ENCODE measurements at regions not wholly inside any gene's neighbourhood (a gene's known extent, or its start where the extent isn't known, plus 50 kb on each side); places are given as distances from the start of the nearest gene placed in this dataset.
A peak's percentile ranks its signal among the peaks of the same experiment; 100 is the strongest.
"Not testable (repeated sequence)": the region's sequence is repeated elsewhere in the genome, so short reads cannot be mapped to it uniquely, and the experiment has no call there.

DNA sequence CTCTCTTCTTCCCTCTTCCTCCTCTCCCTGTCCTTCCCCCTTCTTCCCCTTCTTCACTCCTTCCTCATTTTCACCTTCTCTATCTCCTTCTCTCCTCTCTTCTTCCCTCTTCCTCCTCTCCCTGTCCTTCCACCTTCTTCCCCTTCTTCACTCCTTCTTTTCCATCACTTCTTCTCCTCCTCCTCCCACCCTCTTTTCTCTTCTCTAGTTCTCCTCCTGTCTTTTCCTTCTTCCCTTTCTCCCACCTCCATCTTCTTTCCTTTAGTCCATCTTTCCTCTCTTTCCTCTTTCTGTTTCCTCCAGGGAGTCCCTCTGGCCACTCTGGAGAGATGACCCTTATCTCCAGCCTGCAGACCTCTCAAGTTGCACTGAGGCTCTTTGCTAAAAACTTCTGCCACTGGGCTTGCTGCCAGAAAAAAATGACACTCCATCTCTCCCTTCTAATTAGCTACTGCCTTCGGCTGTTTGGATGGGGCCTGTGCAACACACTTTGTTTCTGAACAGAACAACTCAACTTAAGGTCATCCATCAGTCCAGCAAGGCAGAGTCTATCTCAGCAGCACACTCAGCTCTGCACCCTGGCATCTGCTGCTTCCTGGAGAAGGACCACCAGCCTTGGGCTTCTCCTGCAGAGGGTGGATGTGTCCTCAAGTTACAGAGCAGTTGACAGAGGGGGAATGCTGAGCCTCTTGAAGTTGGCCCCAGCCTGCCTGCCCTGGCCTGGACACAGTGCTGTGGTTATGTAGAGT, 538.8 kb downstream of the MATN1 start:
- peak; percentile 3 for DNase-seq (ENCODE audit: low spot score)

DNA sequence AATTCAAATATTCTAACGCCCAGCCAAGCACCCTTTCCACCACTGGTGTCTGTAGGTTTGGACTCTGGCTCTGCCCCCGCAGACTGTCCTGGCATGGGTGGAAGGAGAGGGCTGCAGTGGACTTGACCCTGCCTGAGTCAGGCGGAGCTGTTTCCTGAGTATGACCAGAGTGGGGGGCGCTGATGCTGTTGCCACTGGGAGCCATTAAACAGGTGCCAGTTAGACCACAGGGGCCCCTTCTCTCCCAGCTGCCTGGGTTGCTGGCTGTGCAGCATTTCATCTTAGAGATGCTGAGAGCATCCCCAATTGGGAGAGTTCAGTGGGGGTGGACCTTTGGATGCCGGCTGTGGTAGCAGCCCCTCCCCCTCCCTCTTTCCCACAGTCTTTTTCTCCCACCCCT, 539.5 kb downstream of the MATN1 start:
- no peak for DNase-seq (ENCODE audit: low spot score)

GRCh38 chr1:30183006-30183405, 540.4 kb downstream of the MATN1 start:
- DNase-seq (ENCODE audit: low spot score): no peak

GRCh38 chr1:30179942-30180543, 543.3 kb downstream of the MATN1 start:
- DNase-seq (ENCODE audit: low spot score): no peak

DNA sequence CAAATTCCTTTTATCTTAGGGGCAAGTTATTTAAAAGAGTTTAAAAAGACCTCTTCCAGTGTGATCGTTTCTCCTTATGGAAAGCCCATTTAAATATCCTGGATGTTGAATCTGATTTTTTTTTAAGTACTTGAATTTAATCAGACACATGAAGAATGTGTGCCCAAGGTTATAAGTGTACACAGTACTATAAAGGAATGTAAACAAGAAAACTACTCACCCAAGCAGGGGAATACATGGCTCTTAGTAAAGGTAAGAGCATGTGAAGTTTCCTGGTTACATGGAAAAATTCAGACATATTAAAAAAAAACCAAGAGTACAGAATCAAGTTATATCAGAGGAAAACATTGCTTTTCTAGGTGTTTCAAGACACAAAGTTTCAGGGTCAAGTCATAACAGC, 546.9 kb downstream of the MATN1 start:
- no peak for DNase-seq (ENCODE audit: low spot score)

DNA sequence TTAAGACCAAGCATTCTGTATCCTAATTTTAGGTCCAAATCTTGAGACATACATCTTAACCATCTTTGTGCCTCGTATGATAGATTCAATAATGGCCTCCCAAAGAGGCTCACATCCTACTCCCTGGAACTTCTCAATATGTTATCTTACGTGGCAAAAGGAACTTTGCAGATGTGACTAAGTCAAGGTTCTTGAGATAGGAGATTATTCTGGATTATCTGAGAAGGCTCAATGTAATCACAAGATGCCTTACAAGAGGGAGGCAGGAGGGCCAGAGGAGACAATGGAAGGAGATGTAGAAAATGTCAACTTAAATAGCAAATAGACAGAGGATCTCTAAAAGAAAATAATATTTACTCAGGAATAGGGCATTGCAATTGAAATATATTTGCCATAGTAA, 548.9 kb downstream of the MATN1 start:
- no peak for DNase-seq (ENCODE audit: low spot score)

DNA sequence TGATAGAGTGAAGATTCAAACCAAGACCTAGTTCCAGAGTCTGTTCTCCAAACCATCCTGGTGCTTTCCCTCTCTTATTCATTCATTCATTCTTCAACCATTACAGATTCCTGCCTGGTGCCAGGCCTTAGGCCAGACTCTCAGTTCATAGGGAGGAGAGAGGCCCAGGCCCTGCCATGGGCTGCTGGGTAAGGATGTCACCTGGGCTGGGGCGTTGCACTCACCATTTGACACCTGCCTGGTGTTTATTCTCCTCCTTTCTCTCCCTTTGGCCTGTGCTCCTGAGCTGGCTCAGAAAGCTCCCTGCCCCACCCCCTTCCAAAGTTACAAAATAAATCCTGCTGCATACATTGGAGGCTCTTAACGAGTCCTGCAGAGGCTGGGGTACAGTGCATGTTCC, 549.8 kb downstream of the MATN1 start:
- DNase-seq (ENCODE audit: low spot score): no peak

DNA sequence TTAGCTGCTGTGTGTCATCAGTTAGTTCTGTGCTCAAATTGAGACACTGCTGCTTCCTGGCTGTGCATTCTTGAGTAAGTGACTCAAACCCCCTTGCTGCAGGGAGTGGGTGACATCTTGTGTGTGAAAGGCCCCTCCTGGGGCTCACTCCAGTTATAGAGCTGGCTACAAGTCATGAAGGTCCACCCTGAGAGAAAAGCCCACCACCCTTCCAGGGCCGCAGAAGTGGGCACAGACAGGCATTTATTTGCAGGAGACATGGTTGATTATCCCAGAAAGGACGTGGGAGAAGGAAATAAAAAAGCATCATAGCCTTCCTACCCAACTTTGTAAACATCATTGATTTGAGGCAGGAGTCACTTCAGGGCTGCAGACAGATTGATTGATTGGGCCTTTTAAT, 550.6 kb downstream of the MATN1 start:
- DNase-seq (ENCODE audit: low spot score): no peak

DNA sequence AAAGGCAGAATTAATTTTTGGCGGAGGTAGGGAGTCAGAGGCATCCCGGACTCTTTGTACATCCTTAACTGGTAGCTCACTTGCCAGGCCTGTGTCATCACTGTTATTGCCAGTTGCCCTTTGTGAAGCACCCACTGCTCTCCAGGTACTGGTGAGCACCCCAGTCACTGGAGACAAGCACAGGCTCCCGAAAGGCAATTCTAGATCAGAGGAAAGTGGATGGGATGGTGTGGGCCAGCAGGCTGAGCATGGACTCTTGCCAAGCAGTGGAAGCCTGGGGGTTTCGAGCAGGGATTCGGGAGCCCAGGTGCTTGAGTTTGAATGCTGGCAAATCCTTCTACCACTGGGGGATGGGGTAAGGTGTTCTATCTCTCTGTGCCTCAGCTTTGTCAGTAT, 551.1 kb downstream of the MATN1 start:
- no peak for DNase-seq (ENCODE audit: low spot score)

GRCh38 chr1:30171537-30172298, 551.7 kb downstream of the MATN1 start:
- DNase-seq (ENCODE audit: low spot score): no peak

DNA sequence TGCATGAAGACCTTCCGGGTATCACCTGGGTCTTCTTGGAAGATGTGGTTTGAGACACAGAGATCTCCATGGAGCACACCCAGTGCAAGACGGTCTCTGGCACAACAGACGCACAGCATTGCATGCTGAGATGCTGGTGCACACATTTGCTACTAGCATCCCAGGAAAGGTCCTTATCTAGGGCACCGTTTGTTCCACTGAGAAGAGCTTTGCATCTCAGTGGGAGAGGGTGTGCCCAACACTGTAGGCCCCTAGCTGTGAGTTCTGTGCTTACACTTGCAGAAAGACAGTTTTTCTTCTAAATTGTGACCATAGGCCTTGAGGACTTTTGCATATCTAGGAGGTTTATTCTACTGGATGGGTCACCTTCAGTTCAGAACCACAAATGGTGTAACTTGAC, 554.1 kb downstream of the MATN1 start:
- DNase-seq (ENCODE audit: low spot score): no peak

DNA sequence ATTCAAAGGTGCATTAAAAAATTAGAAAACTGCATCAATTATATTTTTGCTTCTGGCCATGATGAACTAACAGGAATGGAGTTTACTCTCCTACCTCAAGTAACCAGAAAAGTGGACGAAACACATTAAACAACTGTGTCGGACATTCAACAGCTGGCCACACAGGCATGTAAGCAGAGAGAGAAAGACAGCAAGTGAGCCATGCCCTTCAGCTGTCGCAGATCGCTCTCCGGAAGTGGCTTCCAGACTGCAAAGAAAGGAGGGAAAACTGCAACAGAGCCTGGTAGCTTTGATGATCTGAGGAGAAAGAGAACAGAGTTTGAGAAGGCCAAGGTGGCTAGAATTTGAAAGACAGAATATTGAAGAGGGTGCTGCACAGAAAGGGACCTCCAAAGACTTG, 557.2 kb downstream of the MATN1 start:
- DNase-seq (ENCODE audit: low spot score): no peak

GRCh38 chr1:30165116-30165515, 558.3 kb downstream of the MATN1 start:
- DNase-seq (ENCODE audit: low spot score): no peak

DNA sequence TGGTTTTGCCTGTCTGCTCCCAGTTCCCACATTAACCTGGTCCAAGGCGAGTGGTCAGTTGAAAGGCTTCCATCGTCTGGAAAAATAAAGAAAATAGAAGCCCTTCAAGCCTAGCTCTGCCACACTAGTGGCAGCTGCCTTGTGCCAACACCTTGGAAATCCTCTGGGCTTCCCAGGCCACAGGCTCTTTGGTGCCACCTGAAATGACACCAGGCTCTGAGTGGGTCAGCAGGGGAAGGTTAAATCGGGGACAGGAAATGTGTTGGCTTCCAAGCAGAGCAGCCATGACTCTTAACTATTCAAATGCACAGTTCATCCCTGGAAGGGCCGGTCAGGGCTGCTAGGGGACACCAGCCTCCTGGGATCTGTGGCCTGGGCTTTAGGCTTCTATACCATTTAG, 558.7 kb downstream of the MATN1 start:
- DNase-seq (ENCODE audit: low spot score): no peak

DNA sequence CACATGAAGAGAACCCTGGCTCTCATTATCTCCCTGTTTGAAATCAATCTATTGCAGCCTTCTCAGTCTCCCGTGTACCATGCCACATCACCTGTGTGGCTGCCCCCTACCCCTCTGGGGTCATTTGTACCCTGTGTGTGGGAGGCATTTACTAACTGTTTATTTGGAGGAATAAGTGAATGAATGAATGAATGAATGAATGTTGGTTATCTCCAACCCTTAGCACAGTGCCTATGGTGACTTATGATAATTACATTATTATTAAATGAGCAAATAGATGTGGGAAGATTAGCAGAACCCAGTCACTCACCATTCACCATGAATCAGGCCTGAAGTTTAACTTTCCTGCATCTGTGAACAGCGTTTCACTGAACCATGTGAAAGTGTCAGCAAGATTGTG, 560.8 kb downstream of the MATN1 start:
- no peak for DNase-seq (ENCODE audit: low spot score)

GRCh38 chr1:30161953-30162352, 561.4 kb downstream of the MATN1 start:
- DNase-seq (ENCODE audit: low spot score): no peak

GRCh38 chr1:30160999-30161689, 562.2 kb downstream of the MATN1 start:
- DNase-seq (ENCODE audit: low spot score): no peak

GRCh38 chr1:30159015-30159414, 564.4 kb downstream of the MATN1 start:
- no peak for DNase-seq (ENCODE audit: low spot score)

DNA sequence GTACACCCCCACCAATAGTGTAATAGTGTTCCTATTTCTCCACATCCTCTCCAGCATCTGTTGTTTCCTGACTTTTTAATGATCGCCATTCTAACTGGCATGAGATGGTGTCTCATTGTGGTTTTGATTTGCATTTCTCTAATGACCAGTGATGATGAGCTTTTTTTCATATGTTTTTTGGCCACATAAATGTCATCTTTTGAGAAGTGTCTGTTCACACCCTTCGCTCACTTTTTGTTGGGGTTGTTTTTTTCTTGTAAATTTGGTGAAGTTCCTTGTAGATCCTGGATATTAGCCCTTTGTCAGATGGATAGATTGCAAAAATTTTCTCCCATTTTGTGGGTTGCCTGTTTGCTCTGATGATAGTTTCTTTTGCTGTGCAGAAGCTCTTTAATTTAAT, 567.7 kb downstream of the MATN1 start:
- not testable (repeated sequence) for DNase-seq (ENCODE audit: low spot score)

GRCh38 chr1:30155253-30155652, 568.1 kb downstream of the MATN1 start:
- DNase-seq (ENCODE audit: low spot score): not testable (repeated sequence)

DNA sequence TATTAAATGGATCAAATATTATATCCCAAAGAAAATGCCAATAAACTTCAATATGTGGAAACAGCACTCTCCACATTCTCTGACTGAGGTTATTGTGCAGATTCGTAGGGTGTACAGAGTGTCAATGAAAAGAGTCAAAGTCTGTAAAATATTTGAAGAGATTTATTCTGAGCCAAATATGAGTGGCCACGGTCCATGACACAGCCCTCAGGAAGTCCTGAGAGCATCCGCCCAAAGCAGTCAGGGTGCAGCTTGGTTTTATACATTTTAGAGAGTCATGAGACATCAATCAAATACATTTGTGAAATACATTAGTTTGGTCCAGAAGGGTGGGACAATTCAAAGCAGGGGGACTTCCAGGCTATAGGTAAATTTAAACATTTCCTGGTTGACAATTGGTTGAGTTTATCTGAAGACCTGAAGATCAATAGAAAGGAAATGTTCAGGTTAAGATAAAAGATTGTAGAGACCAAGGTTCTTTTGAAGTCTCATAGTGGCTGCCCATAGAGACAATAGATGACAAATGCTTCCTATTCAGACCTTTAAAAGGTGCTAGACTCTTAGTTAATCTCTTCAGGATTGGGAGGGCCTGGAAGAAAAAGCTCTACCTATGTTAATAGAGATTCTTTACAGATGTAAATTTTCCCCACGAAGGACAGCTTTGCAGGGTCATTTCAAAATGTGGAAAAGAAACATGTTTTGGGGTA, 569.5 kb downstream of the MATN1 start:
- no peak for DNase-seq (ENCODE audit: low spot score)

DNA sequence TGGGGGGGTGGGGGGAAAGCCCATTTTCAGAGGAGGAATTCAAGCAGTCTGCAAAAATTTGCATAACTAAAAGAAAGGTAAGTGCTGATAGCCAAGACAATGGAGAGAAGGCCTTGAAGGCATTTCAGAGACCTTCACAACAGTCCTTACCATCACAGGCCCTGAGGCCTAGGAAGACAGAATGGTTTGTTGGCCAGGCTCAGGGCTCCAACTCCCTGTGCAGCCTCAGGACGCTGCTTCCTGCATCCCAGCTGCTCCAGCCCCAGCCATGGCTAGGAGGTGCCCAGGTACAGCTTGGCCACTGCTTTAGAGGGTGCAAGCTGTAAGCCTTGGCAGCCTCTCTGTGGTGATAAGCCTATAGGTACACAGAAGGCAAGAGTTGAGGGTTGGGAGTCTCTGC, 571.6 kb downstream of the MATN1 start:
- no peak for DNase-seq (ENCODE audit: low spot score)
